Neuronal stem cell (in vitro differentiated cells): ENCODE measurements at regions not wholly inside any gene's neighbourhood (a gene's known extent, or its start where the extent isn't known, plus 50 kb on each side); places are given as distances from the start of the nearest gene placed in this dataset.
"Not testable (repeated sequence)": the region's sequence is repeated elsewhere in the genome, so short reads cannot be mapped to it uniquely, and the experiment has no call there.

Experiments
- DNase-seq: peaks from one replicate; pipeline ENCODE4 v3.0.0-alpha.2; 2013; ENCODE audit warnings: low spot score
- H2AFZ ChIP-seq: one replicate; pipeline ENCODE4 v1.6.1; 2013; ENCODE audit warnings: mild to moderate bottlenecking, low read length, inconsistent platforms
- H2AK5ac ChIP-seq: 2 replicates; pipeline ENCODE4 v1.6.1; 2013; ENCODE audit warnings: low read depth, mild to moderate bottlenecking, inconsistent platforms, low read length, moderate library complexity, mixed read lengths
- H2BK120ac ChIP-seq: 2 replicates; pipeline ENCODE4 v1.6.1; 2013; ENCODE audit warnings: low read depth, mild to moderate bottlenecking, inconsistent platforms, low read length, moderate library complexity, mixed read lengths
- H2BK12ac ChIP-seq: one replicate; pipeline ENCODE4 v1.6.1; 2013; ENCODE audit warnings: low read length, inconsistent platforms
- H2BK15ac ChIP-seq: 2 replicates; pipeline ENCODE4 v1.6.1; 2013; ENCODE audit warnings: mild to moderate bottlenecking, low read length, inconsistent platforms, mixed read lengths
- H2BK5ac ChIP-seq: one replicate; pipeline ENCODE4 v1.6.1; 2013; ENCODE audit warnings: inconsistent platforms, mild to moderate bottlenecking, low read length, moderate library complexity
- H3K14ac ChIP-seq: one replicate; pipeline ENCODE4 v1.6.1; 2013; ENCODE audit warnings: low read length, inconsistent platforms
- H3K18ac ChIP-seq: 2 replicates; pipeline ENCODE4 v1.6.1; 2013; ENCODE audit warnings: low read length, inconsistent platforms
- H3K23ac ChIP-seq: 2 replicates; pipeline ENCODE4 v1.6.1; 2013; ENCODE audit warnings: low read depth, mild to moderate bottlenecking, mixed read lengths, low read length, inconsistent platforms; ENCODE audit not compliant: poor library complexity
- H3K27ac ChIP-seq: replicated peaks from 3 replicates; pipeline ENCODE4 v1.5.1; 2013; ENCODE audit warnings: low read length, inconsistent platforms
- H3K27me3 ChIP-seq, 3 experiments: 2 replicates each; pipeline ENCODE4 v1.6.1; 2013; ENCODE audit warnings: low read length in 3 of 3, mild to moderate bottlenecking in 2 of 3, inconsistent platforms in 1 of 3, low read depth in 1 of 3, mixed read lengths in 1 of 3, moderate library complexity in 1 of 3; ENCODE audit not compliant: control insufficient read depth in 3 of 3, insufficient read depth in 3 of 3
- H3K36me3 ChIP-seq, 2 donors: replicated peaks in 1 of 2; 2 replicates each; pipeline ENCODE4 v1.6.1; 2013; ENCODE audit warnings: low read length in 2 of 2; ENCODE audit not compliant: control insufficient read depth in 2 of 2, insufficient read depth in 2 of 2
- H3K4ac ChIP-seq: 2 replicates; pipeline ENCODE4 v1.6.1; 2013; ENCODE audit warnings: inconsistent platforms, mild to moderate bottlenecking, low read length, moderate library complexity
- H3K4me1 ChIP-seq, 2 donors: 1 replicate in 1 of 2; 2 replicates in 1 of 2; pipeline ENCODE4 v1.6.1; 2013; ENCODE audit warnings: low read length in 2 of 2, low read depth in 1 of 2; ENCODE audit not compliant: control insufficient read depth in 2 of 2, insufficient read depth in 1 of 2
- H3K4me2 ChIP-seq: one replicate; pipeline ENCODE4 v1.6.1; 2013; ENCODE audit warnings: mild to moderate bottlenecking, low read length, inconsistent platforms; ENCODE audit not compliant: insufficient read depth, poor library complexity, severe bottlenecking
- H3K4me3 ChIP-seq, 2 donors: 2 replicates each; pipeline ENCODE4 v1.5.1; 2013; ENCODE audit warnings: low read length in 2 of 2, mild to moderate bottlenecking in 2 of 2, inconsistent platforms in 1 of 2, moderate library complexity in 1 of 2
- H3K79me1 ChIP-seq: one replicate; pipeline ENCODE4 v1.6.1; 2013; ENCODE audit warnings: low read depth, mild to moderate bottlenecking, inconsistent platforms, low read length, moderate library complexity
- H3K9ac ChIP-seq: one replicate; pipeline ENCODE4 v1.6.1; 2013; ENCODE audit warnings: mild to moderate bottlenecking, low read depth, low read length, inconsistent platforms; ENCODE audit not compliant: poor library complexity
- H3K9me3 ChIP-seq, 2 donors: replicated peaks in 1 of 2; 2 replicates each; pipeline versions ENCODE3 to v1.6.1; 2013; ENCODE audit warnings: low read length in 2 of 2, mild to moderate bottlenecking in 2 of 2, inconsistent platforms in 1 of 2, low read depth in 1 of 2, mixed read lengths in 1 of 2, moderate library complexity in 1 of 2; ENCODE audit not compliant: control insufficient read depth in 2 of 2, insufficient read depth in 1 of 2
- H4K8ac ChIP-seq: one replicate; pipeline ENCODE4 v1.6.1; 2013; ENCODE audit warnings: low read depth, mild to moderate bottlenecking, inconsistent platforms, low read length, moderate library complexity
- H4K91ac ChIP-seq: one replicate; pipeline ENCODE4 v1.6.1; 2013; ENCODE audit warnings: low read length, low read depth, mild to moderate bottlenecking, inconsistent platforms; ENCODE audit not compliant: poor library complexity
- WGBS, 2 donors: extraction: QIAGEN DNeasy Blood & Tissue Kit; methylation state at CpG; one replicate each; pipeline ENCODE4 v1.1.7; 2013; ENCODE audit warnings: missing lambda C conversion rate in 2 of 2, mixed read lengths in 1 of 2; ENCODE audit not compliant: insufficient read length in 2 of 2, insufficient replicate concordance in 1 of 2; ENCODE audit errors: extremely low coverage in 2 of 2; 5-methylcytosine and 5-hydroxymethylcytosine counted together

GRCh38 chr5:177857642-177858200 is 75.0 kb upstream of the FAM153A start:
- H4K91ac ChIP-seq, H3K9ac ChIP-seq, H3K18ac ChIP-seq, H2AK5ac ChIP-seq, H3K4me3 ChIP-seq, H3K36me3 ChIP-seq, H2BK12ac ChIP-seq, H3K79me1 ChIP-seq, H3K4me2 ChIP-seq, H3K14ac ChIP-seq, H3K4me1 ChIP-seq, H2BK5ac ChIP-seq, H2BK120ac ChIP-seq, DNase-seq, H3K23ac ChIP-seq, H3K4ac ChIP-seq, H3K9me3 ChIP-seq, H2AFZ ChIP-seq, H2BK15ac ChIP-seq, H3K27ac ChIP-seq, H3K27me3 ChIP-seq, H4K8ac ChIP-seq: not testable (repeated sequence)
- no CpG with 5 or more reads among the region's 8 CpGs for WGBS, 2 donors

- H2BK12ac ChIP-seq, H3K79me1 ChIP-seq, H3K4me2 ChIP-seq, H4K8ac ChIP-seq, DNase-seq, H2BK120ac ChIP-seq, H3K4me3 ChIP-seq, H3K4ac ChIP-seq, H2BK5ac ChIP-seq, H4K91ac ChIP-seq, H3K18ac ChIP-seq, H2BK15ac ChIP-seq, H3K23ac ChIP-seq, H3K9ac ChIP-seq, H3K9me3 ChIP-seq, H2AK5ac ChIP-seq, H3K27me3 ChIP-seq, H3K14ac ChIP-seq, H3K36me3 ChIP-seq, H3K27ac ChIP-seq, H2AFZ ChIP-seq, H3K4me1 ChIP-seq: not testable (repeated sequence)
- no CpG with 5 or more reads among the region's 2 CpGs for WGBS, 2 donors
Observed at GRCh38 chr5:177856474-177856873, 73.8 kb upstream of the FAM153A start.

- H3K9ac ChIP-seq, H3K79me1 ChIP-seq, H3K4me3 ChIP-seq, H2BK15ac ChIP-seq, H3K36me3 ChIP-seq, H3K14ac ChIP-seq, H3K23ac ChIP-seq, H3K4ac ChIP-seq, H3K4me1 ChIP-seq, H2BK5ac ChIP-seq, H2BK120ac ChIP-seq, H3K18ac ChIP-seq, DNase-seq, H3K27me3 ChIP-seq, H2AK5ac ChIP-seq, H3K9me3 ChIP-seq, H4K91ac ChIP-seq, H2AFZ ChIP-seq, H3K27ac ChIP-seq, H3K4me2 ChIP-seq, H2BK12ac ChIP-seq, H4K8ac ChIP-seq: not testable (repeated sequence)
- WGBS, 2 donors: no CpG with 5 or more reads among the region's 7 CpGs
Observed at GRCh38 chr5:177847914-177848313, 65.2 kb upstream of the FAM153A start.

- not testable (repeated sequence) for H3K27ac ChIP-seq, H2AFZ ChIP-seq, H3K79me1 ChIP-seq, H2BK120ac ChIP-seq, H3K9me3 ChIP-seq, H3K36me3 ChIP-seq, H2AK5ac ChIP-seq, H3K4ac ChIP-seq, H3K18ac ChIP-seq, H3K4me1 ChIP-seq, H4K8ac ChIP-seq, H3K4me2 ChIP-seq, DNase-seq, H3K23ac ChIP-seq, H3K14ac ChIP-seq, H3K4me3 ChIP-seq, H2BK15ac ChIP-seq, H2BK5ac ChIP-seq, H2BK12ac ChIP-seq, H4K91ac ChIP-seq, H3K27me3 ChIP-seq, H3K9ac ChIP-seq
- no CpG with 5 or more reads among the region's 5 CpGs for WGBS, 2 donors
Observed at GRCh38 chr5:177846598-177846997, 63.9 kb upstream of the FAM153A start.
